Stimulated activated naive B cell treated with anti-CD40 and anti-IgM and Interleukin-4, amounts not matched to agents 10 μg/mL and 1 μg/mL and 100 μg/mL, for 72 hours (primary cell): ENCODE measurements at regions not wholly inside any gene's neighbourhood (a gene's known extent, or its start where the extent isn't known, plus 50 kb on each side); places are given as distances from the start of the nearest gene placed in this dataset.

Experiments
- ATAC-seq, 2 donors: fragments of 150-1000 bp; cut with Tn5 transposase; replicated peaks; 2 replicates each; pipeline ENCODE4 v1.10.0; 2021; ENCODE audit warnings: moderate library complexity in 1 of 2
- DNase-seq: peaks from one replicate; pipeline ENCODE4 v3.0.0; 2021
- H3K27ac Mint-ChIP-seq: one replicate; pipeline ENCODE4 v1.8.0; 2022; ENCODE audit warnings: mild to moderate bottlenecking, mixed read lengths
- H3K27me3 Mint-ChIP-seq, 2 donors: one replicate each; pipeline ENCODE4 v1.8.0; 2022; ENCODE audit warnings: mixed read lengths in 2 of 2
- H3K36me3 Mint-ChIP-seq, 2 donors: one replicate each; pipeline ENCODE4 v1.8.0; 2022; ENCODE audit warnings: mixed read lengths in 2 of 2, mild to moderate bottlenecking in 1 of 2
- H3K4me1 Mint-ChIP-seq, 2 donors: one replicate each; pipeline ENCODE4 v1.8.0; 2022; ENCODE audit warnings: mixed read lengths in 2 of 2, mild to moderate bottlenecking in 1 of 2
- H3K4me3 Mint-ChIP-seq, 2 donors: one replicate each; pipeline ENCODE4 v1.8.0; 2022; ENCODE audit warnings: mild to moderate bottlenecking in 2 of 2, mixed read lengths in 2 of 2, moderate library complexity in 1 of 2
- H3K9me3 Mint-ChIP-seq, 2 donors: one replicate each; pipeline ENCODE4 v1.8.0; 2022; ENCODE audit warnings: mixed read lengths in 2 of 2, mild to moderate bottlenecking in 1 of 2

DNA sequence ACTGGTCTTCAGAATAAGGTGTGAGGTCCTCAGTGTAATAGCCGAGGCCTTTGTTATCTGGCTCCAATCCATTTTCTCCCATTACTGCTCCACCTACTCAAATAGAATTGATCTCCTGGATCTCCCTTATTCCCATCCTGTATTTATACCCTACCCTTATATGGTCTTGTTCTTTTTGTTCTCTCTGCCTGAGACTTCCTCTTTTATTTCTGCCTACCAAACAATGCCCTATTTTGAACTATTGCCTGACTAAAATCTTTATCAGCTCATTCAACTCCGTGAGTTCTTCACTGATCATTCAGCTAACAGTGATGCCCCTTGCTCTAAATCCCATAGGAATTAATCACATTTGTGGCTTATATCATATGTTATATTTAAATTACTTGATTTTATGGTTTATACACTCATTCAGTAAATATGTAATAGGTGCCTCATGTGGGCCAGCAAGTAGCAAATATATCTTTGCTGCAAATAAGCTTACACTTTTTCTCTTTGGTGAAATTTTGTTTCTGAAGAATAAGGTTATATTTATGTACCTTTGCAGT, 417.5 kb upstream of the MEF2C start:
- peaks cover 25 to 45% of the 10 kb centered on the region in 2 donors for H3K4me1 Mint-ChIP-seq
- ATAC-seq: no peak
- peak overlapping the region; percentile 1 for H3K27ac Mint-ChIP-seq
- DNase-seq: no peak
- H3K36me3 Mint-ChIP-seq: peaks cover 15 to 24% of the 10 kb centered on the region in 2 donors
- no peaks in the 10 kb centered on the region for H3K27me3 Mint-ChIP-seq
- no peak overlapping the region for H3K4me3 Mint-ChIP-seq
- peaks cover 7 to 11% of the 10 kb centered on the region in 2 donors for H3K9me3 Mint-ChIP-seq

DNA sequence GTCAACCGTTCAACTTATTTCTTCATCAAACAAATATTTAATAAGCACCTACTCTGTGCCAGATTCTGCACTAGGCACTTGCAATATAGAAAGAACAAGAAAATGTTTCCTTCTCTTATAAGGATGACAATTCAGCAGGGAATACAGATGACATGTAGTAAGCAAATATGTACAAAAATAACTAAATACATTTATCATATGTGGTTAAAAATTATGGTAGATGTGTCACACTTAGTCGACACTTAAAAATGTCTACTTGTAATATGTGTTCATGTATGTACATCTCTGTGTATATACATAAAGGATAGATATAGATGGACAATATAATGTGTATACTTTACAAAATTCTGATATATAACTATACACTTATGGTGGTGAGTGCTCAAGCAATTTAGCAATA, 417.0 kb upstream of the MEF2C start:
- Mint-ChIP-seq H3K27ac (peak overlapping the region; percentile 59), H3K4me3 (no peak overlapping the region), H3K36me3 (peaks cover 15 to 23% of the 10 kb centered on the region in 2 donors), H3K4me1 (peaks cover 27 to 45% of the 10 kb centered on the region in 2 donors), H3K9me3 (peaks cover 7 to 11% of the 10 kb centered on the region in 2 donors), H3K27me3 (no peaks in the 10 kb centered on the region)
- ATAC-seq (no peak), DNase-seq (no peak)

DNA sequence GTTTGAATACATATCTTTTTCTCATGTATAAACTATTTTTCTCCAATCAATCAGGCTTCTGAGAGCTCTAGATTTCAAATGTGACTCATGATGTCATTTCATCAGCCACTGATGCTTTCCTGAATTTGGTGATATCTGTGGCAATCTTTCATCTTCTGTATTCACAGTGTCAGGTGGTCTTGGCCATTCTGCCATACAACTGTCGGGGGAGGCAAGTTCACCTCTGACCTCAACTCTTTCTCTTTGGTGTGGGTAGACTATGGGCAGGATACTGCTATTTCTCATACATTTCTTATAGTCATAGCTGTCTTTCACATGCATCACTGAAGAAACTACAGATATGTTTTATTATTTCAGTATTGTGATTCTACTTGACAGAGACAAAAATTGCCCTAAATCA, 414.1 kb upstream of the MEF2C start:
- peak; percentile 30 to 68 for ATAC-seq
- Mint-ChIP-seq H3K9me3 (peaks cover 8 to 15% of the 10 kb centered on the region in 2 donors), H3K4me1 (peaks cover 24 to 47% of the 10 kb centered on the region in 2 donors)

DNA sequence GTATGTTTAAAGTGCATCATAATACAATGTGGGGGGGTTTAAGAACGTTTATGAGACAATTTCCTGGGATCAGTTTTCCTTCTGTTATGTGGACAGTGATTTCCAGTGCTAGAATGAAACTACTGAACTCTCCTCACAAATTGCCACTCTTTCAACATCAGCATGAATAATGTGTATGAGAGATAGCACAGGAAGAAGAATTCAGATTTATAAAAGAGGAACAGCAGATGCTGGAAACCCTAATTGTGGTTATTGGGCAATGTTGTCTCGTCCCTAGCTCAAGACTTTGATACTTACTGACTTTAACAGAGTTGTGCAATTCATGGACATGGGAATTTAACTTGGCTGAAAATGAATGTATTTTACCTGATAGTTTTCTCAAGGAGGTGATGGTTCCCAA, 410.8 kb upstream of the MEF2C start:
- DNase-seq (no peak), ATAC-seq (peak in 1 of 2 donors; percentile 55)
- no peak overlapping the region for H3K27ac Mint-ChIP-seq
- H3K9me3 Mint-ChIP-seq: peaks cover 6 to 11% of the 10 kb centered on the region in 2 donors
- H3K27me3 Mint-ChIP-seq: no peaks in the 10 kb centered on the region
- peak overlapping the region in 1 of 2 donors; percentile 2 for H3K4me3 Mint-ChIP-seq
- peaks cover 15 to 23% of the 10 kb centered on the region in 2 donors for H3K36me3 Mint-ChIP-seq
- H3K4me1 Mint-ChIP-seq: peaks cover 19 to 29% of the 10 kb centered on the region in 2 donors

More for the DNA sequence above, 414.1 kb upstream of the MEF2C start:
- Mint-ChIP-seq H3K27ac (no peak overlapping the region), H3K27me3 (no peaks in the 10 kb centered on the region), H3K36me3 (peaks cover 17 to 27% of the 10 kb centered on the region in 2 donors), H3K4me3 (no peak overlapping the region)
- DNase-seq: no peak

DNA sequence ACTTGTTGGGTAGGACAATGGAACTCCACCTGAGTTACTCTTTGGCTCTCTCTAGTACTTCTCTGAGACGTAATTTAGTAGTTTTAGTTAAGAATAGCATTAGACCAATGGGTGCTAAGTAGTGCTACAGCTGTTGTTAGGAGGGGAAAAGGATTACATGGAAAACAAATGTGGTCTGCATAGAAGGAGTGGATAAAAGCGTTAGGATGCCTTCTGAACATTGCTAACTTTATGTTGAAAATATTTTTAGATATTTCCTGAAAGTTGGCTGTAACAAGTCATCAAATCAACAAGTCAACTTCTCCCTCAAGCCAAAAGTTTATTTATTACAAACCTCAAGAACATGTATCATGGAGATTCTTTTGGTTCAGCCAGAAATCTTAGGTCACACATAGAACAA, 409.5 kb upstream of the MEF2C start:
- H3K27ac Mint-ChIP-seq: no peak overlapping the region
- ATAC-seq (no peak), DNase-seq (no peak)
- no peaks in the 10 kb centered on the region for H3K27me3 Mint-ChIP-seq
- H3K9me3 Mint-ChIP-seq: peaks cover 6 to 11% of the 10 kb centered on the region in 2 donors
- peaks cover 19 to 33% of the 10 kb centered on the region in 2 donors for H3K4me1 Mint-ChIP-seq
- H3K36me3 Mint-ChIP-seq: peaks cover 13 to 18% of the 10 kb centered on the region in 2 donors
- H3K4me3 Mint-ChIP-seq: no peak overlapping the region

DNA sequence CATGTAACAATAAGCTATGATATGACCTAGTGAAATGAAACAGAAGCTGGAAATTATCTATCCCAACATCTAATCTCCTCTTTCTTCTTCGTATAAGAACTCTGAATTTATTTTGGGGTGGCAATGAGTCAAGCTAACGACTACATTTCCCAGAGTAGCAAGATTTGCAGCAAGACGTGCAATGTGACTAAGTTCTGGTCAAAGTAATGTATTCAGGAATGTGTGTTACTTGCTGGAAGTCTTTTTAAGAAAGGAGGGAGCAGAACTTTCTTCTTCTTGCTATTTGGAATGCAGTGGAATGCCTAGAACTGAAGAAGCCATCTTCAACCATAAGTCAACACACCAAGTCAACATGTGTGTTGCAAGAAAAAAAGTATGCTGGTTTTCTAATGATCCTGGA, 406.6 kb upstream of the MEF2C start:
- H3K36me3 Mint-ChIP-seq: peaks cover 6 to 9% of the 10 kb centered on the region in 2 donors
- peaks cover 5 to 10% of the 10 kb centered on the region in 2 donors for H3K9me3 Mint-ChIP-seq
- no peak for ATAC-seq
- H3K4me3 Mint-ChIP-seq: no peak overlapping the region
- H3K27me3 Mint-ChIP-seq: no peaks in the 10 kb centered on the region
- DNase-seq: no peak
- H3K4me1 Mint-ChIP-seq: peaks cover 19 to 40% of the 10 kb centered on the region in 2 donors
- H3K27ac Mint-ChIP-seq: no peak overlapping the region

DNA sequence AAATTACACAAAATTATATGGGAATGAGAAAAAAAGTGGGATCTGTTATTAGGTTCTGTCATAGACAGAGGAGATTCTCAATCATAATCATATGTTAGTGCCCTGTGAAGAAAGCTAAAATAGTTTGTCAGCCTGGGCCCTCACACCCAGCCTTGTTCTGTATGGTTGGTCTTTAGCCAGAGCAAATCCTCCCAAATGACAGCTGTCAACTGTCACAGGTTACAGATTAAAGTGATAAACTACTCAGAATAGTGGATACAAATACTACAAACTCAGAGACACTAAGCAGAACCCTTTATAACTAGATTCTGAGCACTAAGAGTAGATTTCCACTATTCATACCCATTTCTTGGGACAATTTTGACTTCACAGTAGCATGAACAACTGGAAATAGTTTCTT, 405.0 kb upstream of the MEF2C start:
- H3K4me1 Mint-ChIP-seq: peaks cover 18 to 36% of the 10 kb centered on the region in 2 donors
- H3K4me3 Mint-ChIP-seq: no peak overlapping the region
- H3K27me3 Mint-ChIP-seq: no peaks in the 10 kb centered on the region
- DNase-seq (no peak), ATAC-seq (no peak)
- peaks cover 5 to 8% of the 10 kb centered on the region in 2 donors for H3K36me3 Mint-ChIP-seq
- no peak overlapping the region for H3K27ac Mint-ChIP-seq
- H3K9me3 Mint-ChIP-seq: peaks cover 6 to 13% of the 10 kb centered on the region in 2 donors

DNA sequence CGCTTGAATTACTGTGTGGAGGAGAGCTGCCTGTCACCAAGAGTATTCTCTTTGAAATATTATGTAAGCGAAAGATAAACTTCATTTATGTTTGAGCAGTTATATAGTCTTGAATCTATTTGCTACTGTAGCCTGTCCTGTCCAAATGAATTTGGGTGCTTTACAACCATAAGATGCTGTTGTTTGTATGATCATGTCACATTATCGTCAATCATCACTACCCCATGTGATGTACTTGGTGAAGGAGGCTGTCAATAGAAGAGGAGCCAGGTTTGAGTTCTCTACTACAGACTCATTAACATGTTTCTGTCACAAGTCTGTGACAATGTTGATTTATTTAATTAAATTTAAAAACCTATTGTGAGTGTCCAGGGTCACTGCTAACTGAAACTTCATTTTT, 403.3 kb upstream of the MEF2C start:
- H3K4me3 Mint-ChIP-seq: no peak overlapping the region
- peaks cover 6 to 9% of the 10 kb centered on the region in 2 donors for H3K9me3 Mint-ChIP-seq
- H3K4me1 Mint-ChIP-seq: peaks cover 32 to 52% of the 10 kb centered on the region in 2 donors
- H3K27me3 Mint-ChIP-seq: no peaks in the 10 kb centered on the region
- ATAC-seq (no peak), DNase-seq (no peak)
- H3K27ac Mint-ChIP-seq: no peak overlapping the region
- peaks cover 5 to 8% of the 10 kb centered on the region in 2 donors for H3K36me3 Mint-ChIP-seq

DNA sequence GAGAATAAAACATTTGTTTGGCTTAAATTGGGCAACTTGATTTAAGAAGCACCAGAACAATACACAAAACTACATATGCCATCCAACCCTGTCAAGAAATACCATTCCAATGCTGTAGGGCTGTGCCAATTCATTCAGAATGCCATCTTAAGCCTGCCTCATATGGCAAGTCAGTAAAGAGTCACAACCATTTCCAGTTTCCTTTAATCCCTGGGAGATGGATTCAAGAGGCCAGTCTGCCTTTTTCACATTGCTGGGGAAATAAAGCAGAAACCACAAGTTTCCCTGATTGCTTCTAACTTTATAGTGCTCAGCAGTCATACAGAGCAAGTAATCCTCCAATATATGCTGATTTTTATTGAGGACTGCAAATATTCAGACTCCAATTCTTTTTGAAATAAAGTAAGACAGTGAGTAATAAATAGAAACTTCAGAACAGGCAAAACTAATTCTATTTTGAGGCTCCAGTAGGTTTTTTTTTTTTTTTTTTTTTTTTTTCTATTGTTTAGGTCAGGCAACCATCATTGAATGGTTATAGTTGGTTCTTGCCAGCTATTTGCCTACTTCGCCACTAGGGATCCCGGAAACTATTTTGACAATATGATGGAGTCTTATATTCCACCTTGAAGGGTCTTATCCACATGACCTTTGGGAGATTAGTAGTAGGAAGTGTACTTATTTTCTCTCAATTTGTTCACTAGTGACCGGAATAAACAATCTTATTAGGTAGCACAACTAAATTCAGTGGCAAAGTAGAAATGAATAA, 400.9 kb upstream of the MEF2C start:
- ATAC-seq (no peak), DNase-seq (no peak)
- H3K4me3 Mint-ChIP-seq: no peak overlapping the region
- no peak overlapping the region for H3K27ac Mint-ChIP-seq
- no peaks in the 10 kb centered on the region for H3K27me3 Mint-ChIP-seq
- H3K9me3 Mint-ChIP-seq: peaks cover 6 to 9% of the 10 kb centered on the region in 2 donors
- peaks cover 7 to 8% of the 10 kb centered on the region in 2 donors for H3K36me3 Mint-ChIP-seq
- H3K4me1 Mint-ChIP-seq: peaks cover 45 to 75% of the 10 kb centered on the region in 2 donors

DNA sequence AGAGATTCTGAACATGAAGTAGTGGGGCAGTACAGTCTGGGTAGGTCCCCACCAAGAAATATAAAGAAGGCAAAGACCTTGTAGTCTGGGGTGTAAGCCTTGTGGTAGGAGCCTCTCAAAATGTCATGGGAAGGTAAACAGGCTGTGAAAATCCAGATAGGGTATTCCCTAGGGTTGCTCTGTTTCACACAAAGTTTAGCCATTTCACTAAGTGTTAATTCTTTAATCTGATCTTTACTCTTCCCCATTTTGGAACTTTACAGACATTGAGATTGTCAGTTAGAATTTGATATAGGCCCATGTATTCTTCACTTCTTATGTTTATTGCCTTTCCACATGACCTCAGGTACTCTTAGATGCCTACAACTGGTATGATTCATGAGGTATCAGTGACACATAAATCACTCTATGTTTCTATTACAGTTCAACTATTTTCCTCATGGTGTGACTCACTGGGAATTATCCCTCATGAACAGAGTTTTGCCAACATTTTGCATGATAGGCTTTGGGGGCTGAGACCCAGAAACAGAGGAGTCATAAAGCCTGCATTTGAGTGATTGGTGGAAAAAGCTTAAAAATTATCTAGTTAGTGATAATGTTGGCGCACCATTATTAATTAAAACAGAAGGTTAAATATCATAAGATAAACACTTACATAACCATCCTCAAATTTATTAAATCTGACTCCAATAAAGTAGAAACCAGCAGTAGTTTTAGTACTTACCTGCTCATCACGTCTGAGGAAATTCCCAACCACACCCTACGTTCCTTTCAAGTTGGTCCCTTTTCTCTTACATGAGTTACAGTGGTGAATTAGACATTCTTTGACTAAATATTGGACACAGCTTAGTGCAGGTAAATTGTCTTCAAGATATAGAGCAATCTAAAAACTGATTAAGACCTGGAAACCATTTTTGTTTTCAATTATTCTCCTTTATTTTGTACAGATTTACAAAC, 399.8 kb upstream of the MEF2C start:
- Mint-ChIP-seq H3K27me3 (no peaks in the 10 kb centered on the region), H3K36me3 (peaks cover 9 to 15% of the 10 kb centered on the region in 2 donors), H3K27ac (peak overlapping the region; percentile 79), H3K9me3 (peaks cover 7 to 9% of the 10 kb centered on the region in 2 donors), H3K4me1 (peaks cover 49 to 79% of the 10 kb centered on the region in 2 donors), H3K4me3 (peak overlapping the region in 1 of 2 donors; percentile 7)
- ATAC-seq (peak; percentile 74 to 78), DNase-seq (no peak)

DNA sequence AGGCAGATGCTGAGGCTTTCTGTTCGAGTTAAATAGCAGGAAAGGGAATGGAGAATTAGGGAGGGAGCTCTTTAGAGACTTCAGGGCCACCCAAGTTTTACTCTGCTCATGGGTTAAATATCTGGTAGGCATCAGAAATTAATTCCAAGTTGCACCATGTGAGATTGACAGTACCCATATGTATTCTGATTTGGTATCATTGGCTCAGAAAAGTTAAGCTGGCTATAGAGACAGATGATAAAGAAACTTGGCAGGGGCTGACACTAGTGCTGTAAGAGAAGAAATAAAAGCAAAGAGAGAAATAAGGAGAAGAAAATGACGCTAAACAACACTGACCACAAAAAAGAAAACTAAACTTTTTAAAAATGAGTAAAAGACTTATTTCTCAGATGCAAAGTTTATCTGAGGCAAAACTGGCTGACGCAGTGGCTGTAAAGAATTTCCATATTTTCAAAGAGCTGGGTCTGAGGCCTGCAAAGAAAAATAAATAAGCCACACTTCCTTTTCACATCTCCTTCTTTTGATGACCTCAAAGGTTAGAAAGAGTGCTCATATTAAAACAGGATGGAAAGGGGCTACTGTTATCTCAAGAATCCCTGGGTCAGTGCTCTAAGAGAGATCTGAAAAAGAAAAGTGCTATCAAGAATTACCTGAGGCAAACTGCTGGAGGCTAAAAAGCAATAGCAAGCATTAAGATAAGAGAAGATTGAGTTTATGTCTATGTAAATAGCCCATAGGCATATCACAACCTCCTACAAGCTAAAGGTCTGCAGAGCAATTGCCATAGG, 399.0 kb upstream of the MEF2C start:
- no peaks in the 10 kb centered on the region for H3K27me3 Mint-ChIP-seq
- no peak for DNase-seq
- H3K4me1 Mint-ChIP-seq: peaks cover 51 to 81% of the 10 kb centered on the region in 2 donors
- H3K36me3 Mint-ChIP-seq: peaks cover 11 to 18% of the 10 kb centered on the region in 2 donors
- H3K4me3 Mint-ChIP-seq: peak overlapping the region in 1 of 2 donors; percentile 22
- H3K27ac Mint-ChIP-seq: peak overlapping the region; percentile 79
- ATAC-seq: peak; percentile 45 to 66
- H3K9me3 Mint-ChIP-seq: peaks cover 8 to 11% of the 10 kb centered on the region in 2 donors

DNA sequence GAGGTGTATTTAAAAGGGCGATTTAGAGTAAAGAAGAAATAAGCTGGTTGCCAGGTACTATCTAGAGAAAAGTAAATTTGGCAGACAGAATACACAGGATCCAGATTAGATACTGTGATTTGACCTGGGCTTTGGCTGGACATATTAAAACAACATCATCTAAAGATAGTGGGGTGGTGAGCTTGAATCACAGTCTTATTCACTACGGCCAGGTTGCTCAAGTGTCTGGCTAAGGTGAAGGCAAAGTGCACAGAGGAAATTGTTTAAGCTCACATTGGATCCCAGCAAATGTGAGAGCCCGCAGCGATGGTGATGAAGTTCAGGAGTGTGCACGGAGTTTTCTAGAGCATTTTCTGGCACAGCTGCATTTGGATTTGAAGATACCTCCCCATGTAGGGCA, 398.2 kb upstream of the MEF2C start:
- ATAC-seq: no peak
- no peak for DNase-seq
- no peak overlapping the region for H3K4me3 Mint-ChIP-seq
- H3K9me3 Mint-ChIP-seq: peaks cover 9 to 13% of the 10 kb centered on the region in 2 donors
- peak overlapping the region; percentile 39 for H3K27ac Mint-ChIP-seq
- peaks cover 55 to 83% of the 10 kb centered on the region in 2 donors for H3K4me1 Mint-ChIP-seq
- no peaks in the 10 kb centered on the region for H3K27me3 Mint-ChIP-seq
- peaks cover 12 to 20% of the 10 kb centered on the region in 2 donors for H3K36me3 Mint-ChIP-seq
